GM18505 (cell line): ENCODE measurements at regions not wholly inside any gene's neighbourhood (a gene's known extent, or its start where the extent isn't known, plus 50 kb on each side); places are given as distances from the start of the nearest gene placed in this dataset.
"Not testable (repeated sequence)": the region's sequence is repeated elsewhere in the genome, so short reads cannot be mapped to it uniquely, and the experiment has no call there.

Experiments
- ATAC-seq: cut with Tn5 transposase; IDR thresholded peaks from one replicate; pipeline ENCODE4 v1.9.1; 2021; ENCODE audit not compliant: unreplicated experiment
- POLR2A ChIP-seq: IDR thresholded peaks from 4 replicates; pipeline ENCODE4 v1.6.1; 2011; ENCODE audit warnings: borderline replicate concordance; ENCODE audit not compliant: insufficient read depth, insufficient read length; ENCODE audit errors: extremely low read depth

- TF ChIP-seq POLR2A = no peak
- ATAC-seq = no peak
Observed at GRCh38 chr13:112260108-112261055, 115.8 kb upstream of the SPACA7 start.

DNA sequence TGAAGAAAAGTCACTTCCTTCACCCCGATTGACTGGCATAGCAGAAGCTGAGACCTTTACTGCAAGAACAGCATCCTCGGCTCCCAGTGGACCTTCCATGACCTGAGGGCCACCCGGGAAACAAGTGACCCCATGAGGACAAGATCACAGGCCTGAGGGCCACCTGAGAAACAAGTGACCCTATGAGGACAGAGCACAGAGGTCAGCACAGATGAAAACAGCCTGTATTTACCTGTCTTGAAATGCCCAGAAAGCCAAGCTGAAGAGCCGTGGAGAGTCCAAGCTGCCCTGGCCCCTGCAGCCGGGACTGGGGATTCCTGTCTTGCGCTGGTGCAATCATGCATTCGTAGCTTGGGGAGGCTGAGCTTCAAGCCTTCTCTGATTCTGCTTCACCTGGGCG lies 114.2 kb upstream of the SPACA7 start:
- ATAC-seq = no peak
- no peak for TF ChIP-seq POLR2A

- no peak for TF ChIP-seq POLR2A
- ATAC-seq = no peak
Observed at GRCh38 chr13:112263152-112263551, 113.0 kb upstream of the SPACA7 start.

GRCh38 chr13:112267660-112268059 lies 108.5 kb upstream of the SPACA7 start:
- ATAC-seq = no peak
- TF ChIP-seq POLR2A = no peak

DNA sequence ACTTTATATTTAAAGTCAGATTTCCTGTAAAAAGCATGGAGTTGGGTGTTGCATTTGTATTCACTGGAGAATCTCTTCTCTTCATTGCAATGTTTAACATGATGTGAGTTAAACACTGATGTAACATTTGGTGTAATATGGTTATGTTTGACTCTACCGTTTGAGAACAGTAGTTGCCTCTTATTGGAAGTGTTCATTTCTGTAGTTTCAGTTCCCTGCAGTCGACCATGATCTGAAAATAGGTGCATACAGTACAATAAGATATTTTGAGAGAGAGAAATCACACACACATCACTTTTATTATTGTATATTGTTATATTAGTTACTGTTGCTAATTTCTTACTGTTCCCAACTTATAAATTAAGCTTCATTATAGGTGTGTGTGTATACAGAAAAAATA lies 105.2 kb upstream of the SPACA7 start:
- TF ChIP-seq POLR2A = no peak
- ATAC-seq = peak; percentile 68

- not testable (repeated sequence) for ATAC-seq
Observed at GRCh38 chr13:112286733-112287132, 89.4 kb upstream of the SPACA7 start.

DNA sequence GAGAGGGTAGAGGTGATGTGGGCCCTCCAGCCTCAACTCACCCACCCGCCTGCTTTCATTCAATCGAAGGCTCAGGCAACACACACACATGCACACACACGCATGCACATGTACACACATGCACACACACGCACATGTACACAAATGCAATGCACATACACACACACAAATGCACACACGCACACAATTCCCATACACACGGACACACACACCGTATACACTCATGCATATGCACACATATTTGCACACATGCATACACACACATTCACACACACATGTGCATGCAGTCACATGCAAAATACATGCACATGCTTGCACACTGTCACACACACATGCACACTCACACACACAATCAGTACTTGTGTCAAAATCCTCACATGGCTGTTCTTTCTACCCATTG lies 55.9 kb upstream of the SPACA7 start:
- no peak for TF ChIP-seq POLR2A
- ATAC-seq = no peak

- ATAC-seq = no peak
- TF ChIP-seq POLR2A = no peak
Observed at GRCh38 chr13:112322557-112322956, 53.6 kb upstream of the SPACA7 start.

GRCh38 chr13:112324116-112324515 lies 52.0 kb upstream of the SPACA7 start:
- no peak for TF ChIP-seq POLR2A
- ATAC-seq = no peak

GRCh38 chr13:112325142-112325808 lies 50.9 kb upstream of the SPACA7 start:
- TF ChIP-seq POLR2A = no peak
- no peak for ATAC-seq

GRCh38 chr13:112325920-112326645 lies 50.1 kb upstream of the SPACA7 start:
- no peak for TF ChIP-seq POLR2A
- no peak for ATAC-seq
